ENCODE measurements at regions not wholly inside any gene's neighbourhood (a gene's known extent, or its start where the extent isn't known, plus 50 kb on each side); places are given as distances from the start of the nearest gene placed in this dataset.
A peak's percentile ranks its signal among the peaks of the same experiment; 100 is the strongest.
"Not testable (repeated sequence)": the region's sequence is repeated elsewhere in the genome, so short reads cannot be mapped to it uniquely, and the experiment has no call there.

DNA sequence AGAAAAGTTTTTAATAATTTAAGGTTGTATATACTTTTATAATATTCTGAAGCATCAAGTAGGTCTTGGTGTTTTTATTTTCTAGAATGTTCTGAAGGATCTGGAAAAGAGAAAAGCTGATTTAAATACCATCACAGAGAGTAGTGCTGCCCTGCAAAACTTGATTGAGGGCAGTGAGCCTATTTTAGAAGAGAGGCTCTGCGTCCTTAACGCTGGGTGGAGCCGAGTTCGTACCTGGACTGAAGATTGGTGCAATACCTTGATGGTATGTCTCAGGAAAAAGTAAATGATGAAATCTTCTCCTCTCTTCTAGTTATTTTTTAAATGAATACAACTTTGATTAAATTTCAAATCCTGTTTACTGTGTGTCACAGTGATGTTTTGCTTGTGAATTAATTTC lies 225.7 kb downstream of the UTRN start:
- no peak for TF ChIP-seq CTCF (IDR thresholded peaks at IDR 0.05)
- Mint-ChIP-seq H3K27me3 (ENCODE audit: unreplicated experiment) (no peaks in the 10 kb centered on the region), H3K4me3 (ENCODE audit: unreplicated experiment) (no peak overlapping the region), H3K36me3 (ENCODE audit: unreplicated experiment) (peaks cover 38% of the 10 kb centered on the region), H3K9me3 (ENCODE audit: unreplicated experiment) (peaks cover 9% of the 10 kb centered on the region), H3K27ac (ENCODE audit: unreplicated experiment) (no peak overlapping the region), H3K4me1 (ENCODE audit: unreplicated experiment) (no peaks in the 10 kb centered on the region)
- no peak for DNase-seq (ENCODE audit: extremely low spot score, unreplicated experiment)

- H3K4me1 Mint-ChIP-seq (ENCODE audit: unreplicated experiment) = peaks cover 5% of the 10 kb centered on the region
- H3K27me3 Mint-ChIP-seq (ENCODE audit: unreplicated experiment) = no peaks in the 10 kb centered on the region
- no peaks in the 10 kb centered on the region for H3K9me3 Mint-ChIP-seq (ENCODE audit: unreplicated experiment)
- H3K36me3 Mint-ChIP-seq (ENCODE audit: unreplicated experiment) = peaks cover 39% of the 10 kb centered on the region
- DNase-seq (ENCODE audit: extremely low spot score, unreplicated experiment) = no peak
- no peak overlapping the region for H3K4me3 Mint-ChIP-seq (ENCODE audit: unreplicated experiment)
- no peak overlapping the region for H3K27ac Mint-ChIP-seq (ENCODE audit: unreplicated experiment)
- TF ChIP-seq CTCF (IDR thresholded peaks at IDR 0.05) = no peak
These were observed 230.6 kb downstream of the UTRN start for GRCh38 chr6:144515761-144516160.

DNA sequence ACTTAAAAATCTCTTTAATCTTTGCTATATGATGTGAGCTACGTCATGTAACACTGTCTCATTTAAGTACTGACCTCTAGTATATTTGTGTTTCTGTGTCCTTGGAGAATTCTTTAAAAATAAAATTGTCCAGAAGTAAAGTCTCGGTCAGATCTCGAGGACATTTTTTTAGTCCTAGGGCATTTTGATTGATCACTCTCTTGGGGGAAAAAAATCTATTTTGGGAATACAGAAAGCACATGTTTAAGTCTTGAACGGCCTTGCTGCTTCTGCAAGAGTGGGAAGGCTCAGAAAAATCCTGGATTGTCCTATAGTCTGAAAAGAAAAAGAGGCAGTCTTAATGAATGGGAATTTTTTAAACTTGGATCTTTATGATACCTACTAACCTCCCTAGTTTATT lies 234.3 kb downstream of the UTRN start:
- no peak overlapping the region for H3K4me3 Mint-ChIP-seq (ENCODE audit: unreplicated experiment)
- peak overlapping the region; percentile 46 for H3K27ac Mint-ChIP-seq (ENCODE audit: unreplicated experiment)
- H3K27me3 Mint-ChIP-seq (ENCODE audit: unreplicated experiment) = no peaks in the 10 kb centered on the region
- H3K36me3 Mint-ChIP-seq (ENCODE audit: unreplicated experiment) = peaks cover 46% of the 10 kb centered on the region
- H3K4me1 Mint-ChIP-seq (ENCODE audit: unreplicated experiment) = peaks cover 5% of the 10 kb centered on the region
- no peak for TF ChIP-seq CTCF (IDR thresholded peaks at IDR 0.05)
- DNase-seq (ENCODE audit: extremely low spot score, unreplicated experiment) = no peak
- H3K9me3 Mint-ChIP-seq (ENCODE audit: unreplicated experiment) = no peaks in the 10 kb centered on the region

- H3K4me3 Mint-ChIP-seq (ENCODE audit: unreplicated experiment) = no peak overlapping the region
- no peak overlapping the region for H3K27ac Mint-ChIP-seq (ENCODE audit: unreplicated experiment)
- peaks cover 12% of the 10 kb centered on the region for H3K4me1 Mint-ChIP-seq (ENCODE audit: unreplicated experiment)
- DNase-seq (ENCODE audit: extremely low spot score, unreplicated experiment) = no peak
- peaks cover 62% of the 10 kb centered on the region for H3K36me3 Mint-ChIP-seq (ENCODE audit: unreplicated experiment)
- H3K9me3 Mint-ChIP-seq (ENCODE audit: unreplicated experiment) = peaks cover 4% of the 10 kb centered on the region
- no peaks in the 10 kb centered on the region for H3K27me3 Mint-ChIP-seq (ENCODE audit: unreplicated experiment)
- no peak for TF ChIP-seq CTCF (IDR thresholded peaks at IDR 0.05)
These were observed 243.7 kb downstream of the UTRN start for GRCh38 chr6:144528743-144529425.

- H3K4me3 Mint-ChIP-seq (ENCODE audit: unreplicated experiment) = no peak overlapping the region
- no peak for DNase-seq (ENCODE audit: extremely low spot score, unreplicated experiment)
- no peak for TF ChIP-seq CTCF (IDR thresholded peaks at IDR 0.05)
- peaks cover 12% of the 10 kb centered on the region for H3K4me1 Mint-ChIP-seq (ENCODE audit: unreplicated experiment)
- H3K27me3 Mint-ChIP-seq (ENCODE audit: unreplicated experiment) = no peaks in the 10 kb centered on the region
- no peak overlapping the region for H3K27ac Mint-ChIP-seq (ENCODE audit: unreplicated experiment)
- peaks cover 4% of the 10 kb centered on the region for H3K9me3 Mint-ChIP-seq (ENCODE audit: unreplicated experiment)
- peaks cover 61% of the 10 kb centered on the region for H3K36me3 Mint-ChIP-seq (ENCODE audit: unreplicated experiment)
These were observed 245.0 kb downstream of the UTRN start for GRCh38 chr6:144530118-144530517.

GRCh38 chr6:144532238-144532637 lies 247.1 kb downstream of the UTRN start:
- H3K4me1 Mint-ChIP-seq (ENCODE audit: unreplicated experiment) = peaks cover 11% of the 10 kb centered on the region
- H3K27me3 Mint-ChIP-seq (ENCODE audit: unreplicated experiment); H3K4me3 Mint-ChIP-seq (ENCODE audit: unreplicated experiment); H3K27ac Mint-ChIP-seq (ENCODE audit: unreplicated experiment); DNase-seq (ENCODE audit: extremely low spot score, unreplicated experiment); H3K9me3 Mint-ChIP-seq (ENCODE audit: unreplicated experiment): not testable (repeated sequence)
- H3K36me3 Mint-ChIP-seq (ENCODE audit: unreplicated experiment) = peaks cover 48% of the 10 kb centered on the region

Data from osteocyte (in vitro differentiated cells).